SKM-1 treated with dmso at 0.1 percent for 144 hours (cell line): ENCODE measurements at regions not wholly inside any gene's neighbourhood (a gene's known extent, or its start where the extent isn't known, plus 50 kb on each side); places are given as distances from the start of the nearest gene placed in this dataset.

ENCODE experiments used
- DNase-seq: peaks from one replicate; lab custom pipeline; 2025; ENCODE audit not compliant: unreplicated experiment; lab: John Stamatoyannopoulos, UW

DNA sequence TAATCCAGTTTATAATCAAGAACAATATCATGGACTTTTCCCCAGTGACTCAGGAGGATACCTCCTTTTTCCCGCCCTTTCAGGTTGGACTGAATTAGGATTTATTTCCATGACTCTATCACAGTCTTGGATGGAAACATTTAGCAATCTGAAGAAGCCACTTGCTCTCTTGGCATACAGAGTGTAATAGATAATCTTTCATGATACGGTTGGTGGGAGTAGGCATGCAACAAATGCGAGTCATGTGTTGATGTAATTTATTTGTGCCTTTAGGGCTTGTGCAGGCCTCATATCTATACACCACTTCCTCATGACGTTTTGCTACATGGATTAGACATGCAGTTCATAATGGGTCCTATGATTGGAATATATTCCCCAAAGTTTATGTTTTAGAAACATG lies 54.2 kb upstream of the MCTP2 start:
- DNase-seq, result no peak

DNA sequence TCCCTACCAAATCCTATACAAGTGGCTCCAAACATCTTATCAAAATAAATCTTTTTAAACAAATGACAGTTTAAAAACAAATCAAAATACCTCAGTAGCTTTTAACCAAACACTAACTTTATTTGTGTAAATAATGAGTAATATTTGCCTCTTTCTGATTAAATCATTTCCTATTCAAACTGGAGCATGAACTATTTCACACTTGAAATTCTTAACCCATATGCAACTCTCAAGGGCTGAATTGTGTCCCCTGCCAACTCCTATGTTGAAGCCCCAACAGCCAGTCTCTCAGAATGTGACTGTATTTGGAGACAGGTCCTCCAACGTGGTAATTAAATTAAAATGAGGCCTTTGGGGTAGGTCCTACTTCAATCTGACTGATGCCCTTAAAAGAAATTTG lies 55.9 kb upstream of the MCTP2 start:
- DNase-seq, result no peak

DNA sequence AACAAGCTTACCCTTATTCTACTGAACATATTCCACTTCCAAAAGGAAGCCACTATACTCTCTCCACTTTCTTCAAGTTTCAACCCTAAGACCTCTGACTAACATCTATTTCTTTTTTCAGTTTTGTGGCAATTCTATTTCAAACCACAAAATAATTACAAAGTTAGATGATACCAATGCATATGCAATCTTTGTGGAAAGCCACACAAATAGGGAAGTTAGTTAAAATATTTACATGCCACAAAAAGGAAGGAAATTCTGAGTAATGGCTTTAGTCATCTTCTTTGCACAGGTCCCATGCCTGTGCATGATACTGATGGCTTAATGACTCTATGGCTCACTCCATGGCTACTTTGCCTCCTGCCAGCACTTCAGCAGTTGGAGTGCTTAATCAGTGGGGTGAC lies 57.0 kb upstream of the MCTP2 start:
- peak; percentile 83 for DNase-seq

DNA sequence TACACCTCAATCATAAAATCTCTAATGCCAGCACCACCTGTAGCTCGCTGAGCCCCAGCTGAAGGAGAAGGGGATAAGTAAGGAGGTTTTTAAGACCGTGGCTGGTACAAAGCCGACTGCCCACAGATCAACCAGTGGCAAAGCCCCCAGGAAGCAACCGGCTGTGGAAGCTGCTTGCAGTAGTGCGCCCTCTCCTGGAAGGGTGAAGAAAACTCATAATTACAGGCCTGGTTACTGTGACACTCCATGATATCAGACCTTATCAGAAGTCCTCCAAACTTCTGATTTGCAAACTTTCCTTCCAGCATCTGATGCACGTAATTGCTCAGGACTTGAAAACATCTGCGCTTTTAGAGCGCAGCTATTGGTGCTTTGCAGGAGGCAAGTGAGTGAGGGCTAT lies 63.1 kb upstream of the MCTP2 start:
- DNase-seq, result no peak

- no peak for DNase-seq
Observed at GRCh38 chr15:94164971-94165370, 66.4 kb upstream of the MCTP2 start.

GRCh38 chr15:94164202-94164807 lies 67.1 kb upstream of the MCTP2 start:
- peak; percentile 29 for DNase-seq

DNA sequence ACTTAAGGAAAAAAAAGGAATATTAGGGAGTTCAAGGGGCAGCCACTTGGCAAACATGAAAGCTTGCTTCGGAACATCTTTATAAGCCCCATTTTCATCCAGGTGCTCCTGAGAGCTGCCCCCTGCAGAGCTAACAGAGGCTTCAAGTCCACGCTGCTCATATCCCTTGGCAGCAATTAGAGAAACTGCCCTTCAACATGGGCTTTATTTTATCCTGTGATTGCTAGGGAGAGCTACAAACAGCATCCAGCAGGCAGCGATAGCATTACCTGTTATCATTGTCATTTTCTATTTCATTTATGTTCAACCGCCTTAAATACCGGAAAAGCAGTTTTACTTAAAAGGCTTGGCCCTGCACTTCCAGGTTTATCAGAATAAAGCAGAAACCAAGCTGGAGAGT lies 68.4 kb upstream of the MCTP2 start:
- DNase-seq, result no peak

DNA sequence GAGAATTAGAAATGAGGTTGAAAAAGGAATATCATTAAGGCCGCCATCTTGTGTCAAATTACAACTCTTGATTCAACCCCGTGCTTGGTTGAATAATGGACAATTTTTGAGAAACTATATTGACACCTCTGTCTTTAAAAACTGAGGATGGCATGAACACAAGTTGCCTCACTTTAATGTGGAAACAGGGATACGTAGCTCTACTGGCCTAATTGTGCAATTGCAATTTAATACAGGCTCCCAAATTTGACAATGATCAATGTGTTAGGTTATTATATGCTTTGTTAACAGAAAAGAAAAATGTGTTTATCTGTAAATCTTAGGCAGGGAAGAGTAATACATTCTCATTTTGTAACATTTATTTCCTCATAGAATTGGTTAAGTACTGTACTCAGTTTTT lies 77.1 kb upstream of the MCTP2 start:
- DNase-seq, result no peak

DNA sequence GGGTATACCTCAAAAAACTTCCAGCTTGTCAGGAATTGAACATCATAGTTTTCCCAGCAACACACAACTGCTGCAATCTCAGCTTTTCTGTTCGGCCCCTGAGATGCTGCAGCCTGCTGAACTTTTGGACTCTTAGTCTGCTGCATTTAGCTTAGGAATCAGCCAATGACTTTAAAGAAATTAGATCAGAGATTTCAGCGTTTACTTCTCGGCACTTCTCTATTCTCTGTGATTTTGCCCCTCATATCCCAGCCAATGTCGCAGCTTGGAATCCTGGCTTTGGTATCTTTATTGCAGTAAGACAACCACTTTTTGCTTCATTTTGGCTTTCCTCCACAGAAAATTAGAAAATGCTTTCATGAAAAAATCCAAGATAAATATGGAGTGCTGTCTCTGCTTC lies 86.3 kb upstream of the MCTP2 start:
- no peak for DNase-seq

DNA sequence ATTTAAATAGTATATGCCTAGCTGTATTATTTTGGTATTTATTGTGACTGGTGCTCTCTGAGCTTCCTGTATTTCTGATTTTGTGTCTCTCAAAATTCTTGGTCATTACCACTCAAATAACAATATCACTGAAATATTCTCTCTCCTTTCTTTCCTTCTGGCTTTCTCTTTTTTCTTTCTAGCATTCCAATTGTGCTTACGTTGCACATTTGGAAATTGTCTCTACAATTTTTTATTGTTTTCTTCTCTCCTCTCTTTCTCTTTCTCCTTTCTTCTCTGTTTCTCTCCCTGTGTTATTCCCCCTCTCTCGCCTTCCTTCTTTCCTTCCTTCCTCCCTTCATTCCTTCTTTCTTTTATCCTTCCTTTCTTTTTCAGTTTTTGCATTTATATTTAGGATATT lies 89.6 kb upstream of the MCTP2 start:
- DNase-seq, result no peak

- DNase-seq, result no peak
Observed at GRCh38 chr15:94135486-94136147, 95.7 kb upstream of the MCTP2 start.

DNA sequence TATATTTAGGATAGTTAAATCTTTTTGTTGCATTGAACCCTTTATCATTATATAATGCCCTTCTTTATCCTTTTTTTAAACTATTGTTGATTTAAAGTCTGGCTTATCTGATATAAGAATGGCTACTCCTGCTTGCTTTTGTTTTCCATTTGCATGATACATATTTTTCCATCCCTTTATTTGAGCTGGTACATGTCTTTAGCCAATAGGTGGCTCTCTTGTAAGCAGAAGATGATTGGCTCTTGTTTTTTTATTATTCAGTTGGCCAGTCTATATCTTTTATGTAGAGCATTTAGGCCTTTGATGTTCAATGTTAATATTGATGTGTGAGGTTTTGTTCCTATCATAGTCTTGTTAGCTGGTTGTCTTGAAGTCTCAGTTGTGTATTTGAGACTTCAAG lies 99.5 kb upstream of the MCTP2 start:
- no peak for DNase-seq

- DNase-seq, result no peak
Observed at GRCh38 chr15:94130504-94130903, 100.9 kb upstream of the MCTP2 start.

GRCh38 chr15:94127006-94127405 lies 104.4 kb upstream of the MCTP2 start:
- no peak for DNase-seq

DNA sequence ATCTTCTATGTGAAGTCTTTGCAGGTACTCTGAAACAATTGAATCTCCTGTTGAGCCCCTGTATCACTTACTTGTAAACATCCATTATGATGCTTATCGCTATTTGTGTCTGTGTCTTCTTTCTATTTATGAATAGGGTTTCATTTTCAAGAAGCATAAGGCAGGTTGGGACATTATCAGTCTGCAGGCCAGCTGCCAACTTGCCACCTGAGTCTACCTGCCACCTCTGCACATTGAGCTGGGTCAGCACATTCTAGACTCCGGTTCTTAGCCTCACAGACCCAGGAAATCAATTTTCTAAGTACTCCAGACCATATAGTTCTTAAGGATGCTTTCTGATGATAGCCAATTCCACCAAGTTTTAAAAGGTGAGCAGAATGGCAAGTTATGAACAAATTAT lies 105.7 kb upstream of the MCTP2 start:
- DNase-seq, result no peak

DNA sequence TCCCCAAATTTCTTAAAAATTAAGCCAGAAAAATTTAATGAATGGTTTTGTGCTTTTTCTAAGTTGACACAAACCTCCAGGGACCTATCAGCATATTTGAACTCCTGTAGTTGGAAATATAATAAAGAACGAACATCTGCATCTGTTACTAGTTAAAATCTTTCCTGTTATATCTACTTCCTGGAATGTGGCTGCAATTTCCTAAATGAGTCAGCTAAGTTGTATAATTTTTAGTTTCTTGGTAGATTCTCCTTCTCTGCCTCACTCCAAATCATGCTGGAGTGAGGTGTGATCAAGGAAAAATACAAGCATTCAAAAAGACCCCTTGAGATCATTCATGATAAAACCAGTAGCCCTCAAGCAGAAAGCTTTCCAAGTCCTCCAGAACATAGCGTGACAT lies 106.2 kb upstream of the MCTP2 start:
- DNase-seq, result no peak

- DNase-seq, result no peak
Observed at GRCh38 chr15:94122516-94122915, 108.8 kb upstream of the MCTP2 start.

DNA sequence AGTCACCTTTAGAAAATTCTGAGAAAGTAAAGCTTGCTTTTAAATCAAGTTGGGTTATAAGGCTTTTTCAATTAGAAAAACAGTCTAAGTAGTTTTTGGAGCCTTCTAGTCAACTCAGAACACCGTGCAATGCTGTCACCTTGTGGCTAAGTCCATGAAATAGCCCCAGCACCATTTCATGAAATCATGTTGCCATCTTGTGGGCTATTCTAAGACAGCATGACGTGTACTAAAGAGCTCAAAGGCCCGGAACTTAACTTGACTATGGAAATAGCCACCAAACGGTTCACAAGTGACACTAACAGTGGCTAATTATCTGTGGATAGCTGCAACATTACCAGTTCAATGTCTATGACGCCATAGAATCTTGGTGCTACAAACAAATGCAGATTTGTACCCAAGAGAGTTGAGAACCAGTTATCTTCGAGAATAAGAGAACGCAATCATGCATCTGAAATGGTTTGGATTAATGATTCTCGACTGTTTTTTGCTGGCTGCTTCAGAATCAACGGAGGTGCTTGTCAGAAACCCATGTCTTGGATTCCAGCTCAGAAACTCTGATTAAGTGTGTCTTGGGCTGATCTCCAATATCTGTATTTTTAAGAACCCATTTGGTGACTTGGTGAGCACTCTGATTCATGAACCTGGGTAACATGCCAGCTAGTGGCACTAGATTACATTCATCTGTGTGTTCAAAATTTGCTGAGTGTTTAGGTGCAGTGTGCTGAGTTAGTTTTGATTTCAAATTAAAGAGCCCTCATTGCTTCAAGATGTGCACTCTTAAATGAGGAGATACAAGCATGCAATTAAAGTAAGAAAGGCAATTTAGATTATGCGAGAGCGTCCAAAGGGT lies 111.2 kb upstream of the MCTP2 start:
- peak; percentile 92 for DNase-seq

GRCh38 chr15:94119298-94119811 lies 112.0 kb upstream of the MCTP2 start:
- no peak for DNase-seq

- DNase-seq, result no peak
Observed at GRCh38 chr15:94110476-94111130, 120.8 kb upstream of the MCTP2 start.

GRCh38 chr15:94107652-94108051 lies 123.7 kb upstream of the MCTP2 start:
- DNase-seq, result no peak

DNA sequence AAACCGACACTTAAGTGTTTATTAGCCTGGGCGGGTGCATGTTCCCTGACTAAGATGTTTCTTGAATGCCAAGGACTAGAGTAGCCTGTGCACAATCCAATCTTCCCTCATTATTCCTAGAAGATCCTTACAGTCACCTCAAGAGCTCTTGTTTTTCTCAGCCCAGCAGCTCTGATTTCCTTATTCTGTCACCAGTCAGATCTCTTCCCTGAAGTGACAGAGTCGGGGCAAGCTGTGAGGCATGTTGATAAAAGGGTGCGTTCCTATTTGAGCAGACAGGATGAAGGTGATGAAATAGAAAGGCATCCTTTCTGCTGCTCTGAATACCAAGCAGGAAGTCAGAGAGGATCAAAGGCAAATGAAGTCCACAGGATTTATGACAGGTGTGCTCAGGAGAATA lies 125.6 kb upstream of the MCTP2 start:
- DNase-seq, result no peak
